GM12878 (cell line): ENCODE measurements at regions not wholly inside any gene's neighbourhood (a gene's known extent, or its start where the extent isn't known, plus 50 kb on each side); places are given as distances from the start of the nearest gene placed in this dataset.

Source experiments
- ATF3 ChIP-seq: IDR thresholded peaks from 2 replicates; pipeline ENCODE4 v1.6.1; 2011; ENCODE audit warnings: low read depth, mild to moderate bottlenecking, low read length, moderate library complexity, borderline replicate concordance; ENCODE audit errors: extremely low read depth
- CBX5 ChIP-seq: sonication (generic); IDR thresholded peaks from 2 replicates; pipeline ENCODE4 v1.6.1; 2016; ENCODE audit warnings: low read depth, moderate library complexity, mild to moderate bottlenecking, inconsistent platforms
- LARP7 ChIP-seq: fragments of 450-650 bp; IDR thresholded peaks from 2 replicates; pipeline ENCODE4 v1.6.1; 2017; ENCODE audit warnings: mild to moderate bottlenecking
- SMC3 ChIP-seq: IDR thresholded peaks from 2 replicates; pipeline ENCODE4 v1.6.1; 2011; ENCODE audit warnings: low read length, improper control_type of control experiment, borderline replicate concordance
- SPI1 ChIP-seq: IDR thresholded peaks from 2 replicates; pipeline ENCODE4 v1.6.1; 2011; ENCODE audit warnings: low read depth, mild to moderate bottlenecking, low read length, moderate library complexity, borderline replicate concordance; ENCODE audit not compliant: insufficient read depth

- TF ChIP-seq ATF3, result no peak
- no peak for TF ChIP-seq CBX5
- TF ChIP-seq LARP7, result no peak
- TF ChIP-seq SPI1, result no peak
- TF ChIP-seq SMC3, result no peak
Measured at GRCh38 chr22:49302150-49302460, 525.6 kb downstream of the BRD1 start.
